ENCODE measurements at regions not wholly inside any gene's neighbourhood (a gene's known extent, or its start where the extent isn't known, plus 50 kb on each side); places are given as distances from the start of the nearest gene placed in this dataset.

DNA sequence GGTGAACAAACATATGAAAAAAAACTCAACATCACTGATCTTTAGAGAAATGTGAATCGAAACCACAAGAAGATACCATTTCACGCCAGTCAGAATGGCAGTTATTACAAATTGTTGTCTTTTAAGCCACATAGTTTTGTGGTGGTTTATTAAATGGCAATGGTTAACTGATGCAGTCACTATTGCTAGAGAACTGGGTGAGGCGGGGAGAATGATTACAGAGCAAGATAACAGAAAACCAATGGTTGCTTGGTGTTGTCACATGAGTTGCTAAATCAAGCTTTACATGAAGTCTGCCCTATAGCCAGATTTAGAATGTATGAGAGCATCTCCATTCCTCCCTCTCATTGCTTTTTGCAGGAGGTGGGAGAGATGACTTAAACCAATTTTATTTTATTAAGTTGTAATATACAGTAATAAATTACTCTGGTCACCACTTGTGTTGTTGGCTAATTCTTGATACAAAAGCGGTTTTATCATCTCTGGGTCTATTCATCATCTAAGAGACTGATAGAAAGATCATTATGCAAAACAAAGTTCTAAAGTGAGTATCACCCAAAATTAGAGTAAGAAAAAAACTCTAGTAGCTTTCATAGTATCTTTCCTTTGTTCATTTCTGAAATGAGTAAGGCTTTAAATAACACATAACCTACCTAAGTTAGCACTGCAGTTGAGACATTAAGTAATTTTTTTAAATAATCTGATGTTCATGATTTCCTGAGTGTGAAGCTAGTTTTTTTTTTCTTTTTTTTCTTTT, 859.5 kb downstream of the STIM2 start:
- ATAC-seq (no peak), DNase-seq (no peak)
- intact Hi-C loops (cut with DNase I, micrococcal nuclease), result no loop called here
- TF ChIP-seq, protein P1, sequence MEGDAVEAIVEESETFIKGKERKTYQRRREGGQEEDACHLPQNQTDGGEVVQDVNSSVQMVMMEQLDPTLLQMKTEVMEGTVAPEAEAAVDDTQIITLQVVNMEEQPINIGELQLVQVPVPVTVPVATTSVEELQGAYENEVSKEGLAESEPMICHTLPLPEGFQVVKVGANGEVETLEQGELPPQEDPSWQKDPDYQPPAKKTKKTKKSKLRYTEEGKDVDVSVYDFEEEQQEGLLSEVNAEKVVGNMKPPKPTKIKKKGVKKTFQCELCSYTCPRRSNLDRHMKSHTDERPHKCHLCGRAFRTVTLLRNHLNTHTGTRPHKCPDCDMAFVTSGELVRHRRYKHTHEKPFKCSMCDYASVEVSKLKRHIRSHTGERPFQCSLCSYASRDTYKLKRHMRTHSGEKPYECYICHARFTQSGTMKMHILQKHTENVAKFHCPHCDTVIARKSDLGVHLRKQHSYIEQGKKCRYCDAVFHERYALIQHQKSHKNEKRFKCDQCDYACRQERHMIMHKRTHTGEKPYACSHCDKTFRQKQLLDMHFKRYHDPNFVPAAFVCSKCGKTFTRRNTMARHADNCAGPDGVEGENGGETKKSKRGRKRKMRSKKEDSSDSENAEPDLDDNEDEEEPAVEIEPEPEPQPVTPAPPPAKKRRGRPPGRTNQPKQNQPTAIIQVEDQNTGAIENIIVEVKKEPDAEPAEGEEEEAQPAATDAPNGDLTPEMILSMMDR (IDR thresholded peaks at IDR 0.05), result no peak
- H3K4me3 ChIP-seq, result no peak overlapping the region
- H3K9me3 ChIP-seq, result no peaks in the 10 kb centered on the region
- no peaks in the 10 kb centered on the region for H3K36me3 ChIP-seq (ENCODE audit: low read depth)
- no peaks in the 10 kb centered on the region for H3K4me1 ChIP-seq (ENCODE audit: low read depth)

GRCh38 chr4:27721193-27721592, 860.6 kb downstream of the STIM2 start:
- ATAC-seq (no peak), DNase-seq (no peak)
- intact Hi-C loops (cut with DNase I, micrococcal nuclease), result no loop called here
- TF ChIP-seq, protein P1 (IDR thresholded peaks at IDR 0.05), result no peak
- Histone ChIP-seq H3K36me3 (ENCODE audit: low read depth) (no peaks in the 10 kb centered on the region), H3K4me3 (no peak overlapping the region), H3K4me1 (ENCODE audit: low read depth) (no peaks in the 10 kb centered on the region), H3K9me3 (no peaks in the 10 kb centered on the region)

- no peak for ATAC-seq
- Histone ChIP-seq H3K9me3 (no peaks in the 10 kb centered on the region), H3K36me3 (ENCODE audit: low read depth) (no peaks in the 10 kb centered on the region), H3K4me1 (ENCODE audit: low read depth) (no peaks in the 10 kb centered on the region), H3K4me3 (no peak overlapping the region)
- DNase-seq, result no peak
- TF ChIP-seq, protein P1 (IDR thresholded peaks at IDR 0.05), result no peak
- intact Hi-C loops (cut with DNase I, micrococcal nuclease), result no loop called here
Observed at GRCh38 chr4:27728892-27729291, 868.3 kb downstream of the STIM2 start.

DNA sequence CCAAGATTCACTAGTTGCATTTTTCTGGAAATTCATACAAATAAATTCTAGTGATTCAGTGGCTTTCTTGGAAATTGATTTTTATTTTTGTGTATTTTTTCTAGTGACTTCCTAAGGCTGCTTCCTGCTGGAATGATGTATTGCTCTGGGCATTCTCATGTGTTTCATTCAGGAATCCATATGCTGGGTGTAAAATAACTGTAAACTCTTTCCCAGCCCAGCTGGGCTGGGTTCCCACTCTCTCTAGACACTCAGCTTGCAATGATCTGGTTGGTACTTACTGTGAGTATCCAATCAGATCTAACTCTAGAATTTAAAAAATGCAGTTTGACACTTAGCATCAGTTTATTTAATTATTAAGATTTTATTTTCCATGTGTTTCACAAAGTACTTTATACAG, 882.2 kb downstream of the STIM2 start:
- H3K4me3 ChIP-seq, result no peak overlapping the region
- TF ChIP-seq, protein P1 (IDR thresholded peaks at IDR 0.05), result no peak
- no peaks in the 10 kb centered on the region for H3K4me1 ChIP-seq (ENCODE audit: low read depth)
- intact Hi-C loops (cut with DNase I, micrococcal nuclease), result no loop called here
- no peak for DNase-seq
- ATAC-seq, result no peak
- no peaks in the 10 kb centered on the region for H3K9me3 ChIP-seq
- no peaks in the 10 kb centered on the region for H3K36me3 ChIP-seq (ENCODE audit: low read depth)

- intact Hi-C loops (cut with DNase I, micrococcal nuclease), result no loop called here
- ATAC-seq (no peak), DNase-seq (no peak)
- Histone ChIP-seq H3K4me1 (ENCODE audit: low read depth) (no peaks in the 10 kb centered on the region), H3K36me3 (ENCODE audit: low read depth) (no peaks in the 10 kb centered on the region), H3K4me3 (no peak overlapping the region), H3K9me3 (no peaks in the 10 kb centered on the region)
- TF ChIP-seq, protein P1 (IDR thresholded peaks at IDR 0.05), result no peak
Observed at GRCh38 chr4:27759611-27760575, 899.3 kb downstream of the STIM2 start.

Measured in mucosa of descending colon (tissue), 3 donors.